ENCODE measurements at regions not wholly inside any gene's neighbourhood (a gene's known extent, or its start where the extent isn't known, plus 50 kb on each side); places are given as distances from the start of the nearest gene placed in this dataset.

GRCh38 chr15:29403772-29404171 is 134.2 kb upstream of the NSMCE3 start:
- no peaks in the 10 kb centered on the region for H3K36me3 ChIP-seq
- peaks cover 0 to 16% (median 3%) of the 10 kb centered on the region in 3 donors for H3K27me3 ChIP-seq
- TF ChIP-seq, protein P1, sequence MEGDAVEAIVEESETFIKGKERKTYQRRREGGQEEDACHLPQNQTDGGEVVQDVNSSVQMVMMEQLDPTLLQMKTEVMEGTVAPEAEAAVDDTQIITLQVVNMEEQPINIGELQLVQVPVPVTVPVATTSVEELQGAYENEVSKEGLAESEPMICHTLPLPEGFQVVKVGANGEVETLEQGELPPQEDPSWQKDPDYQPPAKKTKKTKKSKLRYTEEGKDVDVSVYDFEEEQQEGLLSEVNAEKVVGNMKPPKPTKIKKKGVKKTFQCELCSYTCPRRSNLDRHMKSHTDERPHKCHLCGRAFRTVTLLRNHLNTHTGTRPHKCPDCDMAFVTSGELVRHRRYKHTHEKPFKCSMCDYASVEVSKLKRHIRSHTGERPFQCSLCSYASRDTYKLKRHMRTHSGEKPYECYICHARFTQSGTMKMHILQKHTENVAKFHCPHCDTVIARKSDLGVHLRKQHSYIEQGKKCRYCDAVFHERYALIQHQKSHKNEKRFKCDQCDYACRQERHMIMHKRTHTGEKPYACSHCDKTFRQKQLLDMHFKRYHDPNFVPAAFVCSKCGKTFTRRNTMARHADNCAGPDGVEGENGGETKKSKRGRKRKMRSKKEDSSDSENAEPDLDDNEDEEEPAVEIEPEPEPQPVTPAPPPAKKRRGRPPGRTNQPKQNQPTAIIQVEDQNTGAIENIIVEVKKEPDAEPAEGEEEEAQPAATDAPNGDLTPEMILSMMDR (IDR thresholded peaks at IDR 0.05): no peak
- TF ChIP-seq EP300 (IDR thresholded peaks at IDR 0.05) (no peak), POLR2A (IDR thresholded peaks at IDR 0.05) (no peak), POLR2AphosphoS5 (IDR thresholded peaks at IDR 0.05) (no peak)
- no peak overlapping the region for H3K4me3 ChIP-seq
- intact Hi-C loops (cut with DNase I; ENCODE audit: low total_unique reads): no loop called here
- H3K4me1 ChIP-seq: peaks cover 0 to 8% (median 0%) of the 10 kb centered on the region in 4 donors
- H3K27ac ChIP-seq: no peak overlapping the region
- DNase-seq: peak in 1 of 2 donors; percentile 42
- 45 to 93% (median 50%) methylated on average over 2 to 8 of the region's 8 CpGs for WGBS, 5 donors
- no peaks in the 10 kb centered on the region for H3K9me3 ChIP-seq

DNA sequence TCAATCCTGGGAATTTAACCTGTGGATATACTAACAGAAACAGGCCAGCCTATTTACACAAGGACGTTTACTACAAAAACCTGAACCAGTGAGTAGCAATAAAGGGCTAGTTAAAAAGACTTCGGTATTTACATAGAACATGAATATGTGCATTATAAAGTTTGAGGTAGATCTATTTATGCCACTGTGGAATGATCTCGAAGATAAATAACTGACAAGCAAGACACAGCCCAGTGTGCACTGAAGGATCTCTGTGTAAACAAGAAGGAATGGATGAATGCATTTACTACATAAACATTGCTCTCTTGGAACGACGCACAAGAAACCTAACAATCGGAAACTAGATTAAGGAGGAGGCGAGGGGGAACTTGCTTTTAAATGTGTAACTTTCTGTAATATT is 132.0 kb upstream of the NSMCE3 start:
- Histone ChIP-seq H3K27me3 (peaks cover 0 to 16% (median 3%) of the 10 kb centered on the region in 3 donors), H3K36me3 (no peaks in the 10 kb centered on the region), H3K4me1 (peaks cover 0 to 8% (median 0%) of the 10 kb centered on the region in 4 donors), H3K4me3 (no peak overlapping the region), H3K9me3 (no peaks in the 10 kb centered on the region), H3K27ac (no peak overlapping the region)
- no peak for DNase-seq
- no peak for TF ChIP-seq POLR2AphosphoS5 (IDR thresholded peaks at IDR 0.05)
- WGBS, 5 donors: 28 to 39% (median 30%) methylated on average over 7 of the region's 7 CpGs
- intact Hi-C loops (cut with DNase I; ENCODE audit: low total_unique reads): no loop called here

DNA sequence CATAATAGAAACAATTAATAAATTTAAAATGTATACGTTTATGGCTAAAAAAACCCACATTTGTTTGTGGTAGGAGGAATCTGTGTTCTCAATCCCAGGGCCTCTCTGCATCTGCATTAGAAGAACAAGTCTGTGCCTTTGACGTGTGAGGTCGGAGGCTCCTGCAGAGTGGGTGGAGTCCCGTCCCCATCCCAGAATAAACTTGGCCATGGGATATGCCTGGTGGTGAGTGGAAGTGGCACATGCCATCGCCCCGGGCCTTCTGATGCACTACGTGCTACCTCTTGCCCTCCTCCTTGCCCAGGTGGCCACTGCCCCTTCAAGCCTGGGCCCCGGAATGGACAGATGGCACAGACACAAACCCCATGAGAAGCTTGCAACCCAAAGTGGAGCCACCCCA is 131.1 kb upstream of the NSMCE3 start:
- peaks cover 0 to 16% (median 3%) of the 10 kb centered on the region in 3 donors for H3K27me3 ChIP-seq
- H3K27ac ChIP-seq: no peak overlapping the region
- no peak overlapping the region for H3K4me3 ChIP-seq
- WGBS, 5 donors: 59 to 78% (median 66%) methylated on average over 7 to 8 of the region's 8 CpGs
- no peak for DNase-seq
- no peaks in the 10 kb centered on the region for H3K36me3 ChIP-seq
- H3K4me1 ChIP-seq: peaks cover 0 to 8% (median 0%) of the 10 kb centered on the region in 4 donors
- intact Hi-C loops (cut with DNase I; ENCODE audit: low total_unique reads): no loop called here
- no peaks in the 10 kb centered on the region for H3K9me3 ChIP-seq
- TF ChIP-seq POLR2A (IDR thresholded peaks at IDR 0.05) (no peak), EP300 (IDR thresholded peaks at IDR 0.05) (no peak), POLR2AphosphoS5 (IDR thresholded peaks at IDR 0.05) (no peak)
- TF ChIP-seq, protein P1 (IDR thresholded peaks at IDR 0.05): no peak

- Histone ChIP-seq H3K36me3 (no peaks in the 10 kb centered on the region), H3K9me3 (no peaks in the 10 kb centered on the region), H3K4me1 (peaks cover 0 to 8% (median 0%) of the 10 kb centered on the region in 4 donors), H3K27ac (no peak overlapping the region), H3K4me3 (no peak overlapping the region), H3K27me3 (peaks cover 0 to 4% (median 0%) of the 10 kb centered on the region in 3 donors)
- TF ChIP-seq POLR2A (IDR thresholded peaks at IDR 0.05): no peak
- TF ChIP-seq EP300 (IDR thresholded peaks at IDR 0.05): no peak
- TF ChIP-seq POLR2AphosphoS5 (IDR thresholded peaks at IDR 0.05): no peak
- TF ChIP-seq, protein P1 (IDR thresholded peaks at IDR 0.05): no peak
- no peak for DNase-seq
- intact Hi-C loops (cut with DNase I; ENCODE audit: low total_unique reads): no loop called here
- 69 to 96% (median 83%) methylated on average over 1 of the region's 1 CpG for WGBS, 5 donors
Observed at GRCh38 chr15:29398907-29399306, 129.3 kb upstream of the NSMCE3 start.

DNA sequence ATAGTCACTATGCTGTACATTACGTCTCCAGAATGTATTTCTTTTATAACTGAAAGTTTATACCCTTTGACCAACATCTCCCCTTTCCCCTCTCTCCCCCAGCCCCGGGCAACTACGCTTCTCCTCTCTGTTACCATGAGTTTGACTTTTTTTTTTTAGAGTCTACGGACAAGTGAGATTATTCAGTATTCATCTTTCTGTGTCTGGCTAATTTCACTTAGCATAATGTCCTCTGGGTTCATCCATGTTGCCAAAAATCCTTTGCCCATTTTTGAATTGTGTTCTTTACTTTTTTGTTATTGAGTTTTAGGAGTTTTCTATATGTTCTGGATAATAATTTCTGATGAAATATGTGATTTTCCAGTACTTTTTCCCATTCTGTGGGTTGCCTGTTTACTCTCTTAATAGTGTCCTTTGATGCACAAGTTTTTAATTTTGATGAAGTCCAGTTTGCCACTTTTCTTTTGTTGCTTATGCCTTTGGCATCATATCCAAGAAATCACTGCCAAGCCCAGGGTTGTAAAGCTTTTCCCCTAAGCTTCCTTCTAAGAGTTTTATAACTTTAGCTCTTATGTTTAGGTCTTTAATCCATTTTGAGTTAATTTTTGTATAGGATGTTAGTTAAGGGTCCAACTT is 126.7 kb upstream of the NSMCE3 start:
- Histone ChIP-seq H3K36me3 (no peaks in the 10 kb centered on the region), H3K4me3 (no peak overlapping the region), H3K27ac (no peak overlapping the region), H3K27me3 (no peaks in the 10 kb centered on the region), H3K9me3 (peaks cover 0 to 13% (median 0%) of the 10 kb centered on the region in 4 donors), H3K4me1 (no peaks in the 10 kb centered on the region)
- WGBS, 5 donors: 79 to 92% (median 91%) methylated on average over 4 of the region's 4 CpGs
- intact Hi-C loops (cut with DNase I; ENCODE audit: low total_unique reads): no loop called here
- TF ChIP-seq EP300 (IDR thresholded peaks at IDR 0.05) (no peak), POLR2A (IDR thresholded peaks at IDR 0.05) (no peak), POLR2AphosphoS5 (IDR thresholded peaks at IDR 0.05) (no peak)
- TF ChIP-seq, protein P1 (IDR thresholded peaks at IDR 0.05): no peak
- DNase-seq: no peak

Measured in stomach (tissue), 8 donors.